GM21619 (cell line): ENCODE measurements at regions not wholly inside any gene's neighbourhood (a gene's known extent, or its start where the extent isn't known, plus 50 kb on each side); places are given as distances from the start of the nearest gene placed in this dataset.
"Not testable (repeated sequence)": the region's sequence is repeated elsewhere in the genome, so short reads cannot be mapped to it uniquely, and the experiment has no call there.

Experiments
- ATAC-seq: cut with Tn5 transposase; IDR thresholded peaks from one replicate; pipeline ENCODE4 v1.9.1; 2021; ENCODE audit not compliant: unreplicated experiment

DNA sequence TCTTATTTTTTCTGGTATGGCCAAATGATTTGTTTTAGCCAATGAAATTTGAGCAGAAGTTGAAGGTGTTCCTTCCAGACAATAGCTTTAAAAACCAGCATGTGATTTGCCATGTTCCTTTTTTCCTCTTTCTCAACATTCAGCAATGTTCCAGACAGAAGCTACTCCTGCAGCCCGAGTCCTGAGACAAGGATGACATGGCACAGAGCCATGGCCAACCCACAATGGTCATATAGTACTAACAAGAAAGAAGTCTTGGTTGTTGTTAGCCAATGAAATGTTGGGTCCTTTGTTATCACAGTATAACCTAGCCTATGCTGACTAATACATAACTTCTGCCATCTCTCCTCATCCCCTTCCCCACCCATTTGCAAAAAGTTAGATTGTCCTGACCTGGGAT is 211.1 kb upstream of the STT3B start:
- ATAC-seq = no peak

GRCh38 chr3:31322460-31322859 is 210.3 kb upstream of the STT3B start:
- no peak for ATAC-seq

GRCh38 chr3:31327826-31328357 is 204.8 kb upstream of the STT3B start:
- ATAC-seq = not testable (repeated sequence)

DNA sequence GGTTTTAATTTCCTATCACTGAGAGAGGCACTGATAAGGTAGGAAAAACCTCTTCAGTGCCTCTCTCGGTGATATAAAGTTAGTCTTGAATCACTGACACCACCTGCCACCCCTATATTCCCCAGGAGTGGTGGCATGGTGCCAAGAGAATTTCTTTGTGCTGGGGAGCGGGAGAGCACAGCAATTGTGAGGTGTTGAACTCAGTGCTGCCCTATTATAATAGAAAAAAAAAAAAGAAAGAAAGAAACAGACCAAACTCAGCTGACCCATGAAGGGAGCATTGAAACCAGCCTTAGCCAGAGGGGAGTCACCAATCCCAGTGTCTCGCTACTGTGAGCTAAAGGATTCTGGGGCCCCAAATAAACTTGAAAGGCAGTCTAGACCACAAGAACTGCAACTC is 201.4 kb upstream of the STT3B start:
- no peak for ATAC-seq

DNA sequence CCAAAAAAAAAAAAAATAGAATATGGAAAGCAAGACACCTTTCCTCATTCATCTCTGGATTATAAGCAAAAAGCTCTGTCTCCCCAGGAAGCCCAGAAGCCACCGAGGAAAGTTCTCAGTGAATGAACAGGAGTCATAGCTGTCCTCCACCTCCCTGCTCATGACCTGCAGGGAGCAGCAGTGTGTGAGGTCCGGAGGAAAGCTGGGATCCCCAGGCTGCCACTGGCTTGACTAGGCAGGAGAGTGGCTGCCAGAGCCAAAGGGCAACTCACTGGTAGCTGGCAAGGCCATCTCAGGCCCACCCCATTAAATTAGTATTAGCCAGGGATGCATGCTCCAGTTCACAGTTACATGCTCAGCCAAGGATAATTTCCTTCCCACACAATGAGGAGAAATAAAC is 191.6 kb upstream of the STT3B start:
- no peak for ATAC-seq

- no peak for ATAC-seq
Observed at GRCh38 chr3:31343075-31343474, 189.7 kb upstream of the STT3B start.

- ATAC-seq = no peak
Observed at GRCh38 chr3:31345581-31345980, 187.1 kb upstream of the STT3B start.

GRCh38 chr3:31346542-31346979 is 186.2 kb upstream of the STT3B start:
- ATAC-seq = no peak

DNA sequence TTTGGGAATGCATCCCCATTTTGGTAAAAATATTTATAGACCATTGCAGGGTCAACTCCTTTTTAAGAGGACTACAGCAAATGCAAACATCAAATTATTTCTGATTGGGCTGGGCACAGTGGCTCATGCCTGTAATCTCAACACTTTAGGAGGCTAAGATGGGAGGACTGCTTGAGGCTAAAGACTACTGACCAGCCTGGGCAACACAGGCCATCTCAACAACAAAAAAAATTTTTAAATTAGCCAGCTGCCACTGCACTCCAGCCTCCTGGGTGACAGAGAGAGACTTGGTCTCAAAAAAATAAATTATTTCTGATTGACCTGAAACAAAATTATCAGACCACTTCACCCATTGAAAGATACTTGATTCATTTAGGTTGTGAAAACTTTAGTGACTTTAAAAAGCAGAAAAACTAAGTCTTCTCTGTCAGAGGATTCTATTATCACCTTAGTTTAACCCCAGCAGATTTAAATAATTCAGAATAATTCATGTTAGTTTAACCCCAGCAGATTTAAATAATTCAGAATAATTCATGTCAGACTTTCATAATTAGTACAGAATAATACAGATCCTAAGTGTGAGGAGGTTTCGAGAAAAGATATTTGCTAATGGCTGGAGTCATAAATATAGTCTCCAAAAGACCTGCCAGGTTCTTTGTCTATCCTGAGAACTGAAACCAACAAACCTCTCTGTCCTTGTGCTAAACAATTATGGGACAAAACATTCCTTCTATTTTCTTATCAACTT is 183.6 kb upstream of the STT3B start:
- no peak for ATAC-seq

DNA sequence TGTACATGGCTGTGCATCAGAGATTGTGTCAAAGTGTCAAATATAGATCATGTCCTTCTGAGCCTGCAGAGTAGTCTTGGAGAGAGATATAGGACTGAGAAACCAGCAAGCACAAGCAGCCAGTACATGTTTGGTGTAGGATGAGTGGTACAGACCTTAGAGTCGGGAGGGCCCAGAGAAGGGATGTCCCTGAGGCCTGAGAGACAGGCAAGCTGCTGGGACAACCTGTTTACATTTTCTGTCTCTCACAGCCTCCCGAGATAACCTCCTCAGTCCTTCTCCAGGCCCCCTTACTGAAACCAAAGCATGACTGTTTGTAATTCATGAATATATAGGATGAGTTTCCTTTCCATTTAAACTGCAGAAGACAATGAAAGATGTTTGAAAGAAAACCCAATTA is 182.4 kb upstream of the STT3B start:
- ATAC-seq = no peak

- ATAC-seq = no peak
Observed at GRCh38 chr3:31352331-31352730, 180.4 kb upstream of the STT3B start.

DNA sequence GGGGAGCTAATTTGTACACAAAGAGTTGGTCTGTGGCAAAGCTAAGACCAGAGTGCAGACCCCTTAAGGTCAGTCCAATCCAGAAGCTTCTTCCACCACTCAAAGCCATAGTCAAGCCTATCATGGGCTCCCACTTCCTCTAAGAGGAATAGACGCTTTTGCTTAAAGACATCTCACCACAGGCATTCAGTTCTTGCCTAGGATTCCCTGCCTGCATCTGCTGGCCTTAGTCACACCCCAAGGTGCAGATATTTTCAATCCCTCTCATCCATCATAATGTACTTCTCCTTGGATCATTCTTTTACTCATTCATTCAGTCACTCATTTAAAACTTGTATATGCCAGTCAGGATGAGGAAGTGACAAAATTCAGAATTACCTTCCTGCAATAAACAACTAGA is 179.6 kb upstream of the STT3B start:
- no peak for ATAC-seq

DNA sequence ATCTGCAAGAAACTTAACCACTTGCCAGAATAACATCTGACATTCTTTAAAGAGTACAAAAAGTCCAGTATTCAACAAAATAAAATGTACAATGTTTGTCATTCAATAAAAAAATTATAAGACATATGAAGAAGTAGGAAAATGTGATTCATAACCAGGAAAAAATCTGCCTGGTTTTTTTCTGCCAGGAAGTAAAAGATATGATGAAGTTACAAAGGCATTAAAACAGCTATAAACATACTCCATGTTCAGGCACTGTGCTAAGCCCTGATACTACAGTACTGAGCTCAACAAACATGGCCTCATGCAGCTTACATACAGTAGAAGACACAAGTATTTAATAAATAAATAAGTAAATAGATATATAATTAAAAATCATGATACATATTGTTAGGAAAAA is 178.4 kb upstream of the STT3B start:
- ATAC-seq = no peak

DNA sequence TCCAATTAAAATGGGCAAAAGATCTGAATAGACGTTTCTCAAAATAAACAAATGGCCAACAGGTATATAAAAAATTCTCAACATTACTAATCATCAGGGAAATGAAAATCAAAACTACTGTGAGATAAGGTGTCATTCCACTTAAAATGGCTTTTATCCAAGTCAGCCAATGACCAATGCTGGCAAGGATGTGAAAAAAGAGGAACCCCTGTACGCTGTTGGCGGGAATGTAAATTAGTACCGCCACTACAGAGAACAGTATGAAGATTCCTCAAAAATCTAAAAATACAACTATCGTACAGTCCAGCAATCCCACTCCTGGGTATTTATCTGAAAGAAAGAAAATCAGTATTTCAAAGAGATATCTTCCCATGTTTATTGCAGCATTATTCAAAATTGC is 176.9 kb upstream of the STT3B start:
- no peak for ATAC-seq

- ATAC-seq = no peak
Observed at GRCh38 chr3:31356941-31357340, 175.8 kb upstream of the STT3B start.

DNA sequence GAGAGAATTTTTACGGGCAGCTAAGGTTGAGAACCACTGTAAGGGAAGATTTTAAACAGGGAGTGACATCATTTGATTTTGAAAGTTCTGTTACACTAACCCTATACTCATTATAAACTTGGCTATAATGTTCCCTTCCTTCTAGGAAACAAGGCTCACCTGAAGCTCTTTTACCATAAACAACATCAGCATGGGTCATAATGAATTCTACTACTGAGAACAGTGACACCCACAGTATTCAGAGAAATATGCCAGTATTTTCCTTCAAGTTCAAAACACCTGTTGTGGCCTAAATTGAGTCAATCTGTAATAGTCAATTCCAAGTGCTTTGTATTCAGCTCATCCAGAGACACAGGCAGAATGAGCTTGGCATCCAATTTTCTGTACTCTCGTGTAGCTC is 175.3 kb upstream of the STT3B start:
- no peak for ATAC-seq

- ATAC-seq = no peak
Observed at GRCh38 chr3:31358473-31359070, 174.2 kb upstream of the STT3B start.

DNA sequence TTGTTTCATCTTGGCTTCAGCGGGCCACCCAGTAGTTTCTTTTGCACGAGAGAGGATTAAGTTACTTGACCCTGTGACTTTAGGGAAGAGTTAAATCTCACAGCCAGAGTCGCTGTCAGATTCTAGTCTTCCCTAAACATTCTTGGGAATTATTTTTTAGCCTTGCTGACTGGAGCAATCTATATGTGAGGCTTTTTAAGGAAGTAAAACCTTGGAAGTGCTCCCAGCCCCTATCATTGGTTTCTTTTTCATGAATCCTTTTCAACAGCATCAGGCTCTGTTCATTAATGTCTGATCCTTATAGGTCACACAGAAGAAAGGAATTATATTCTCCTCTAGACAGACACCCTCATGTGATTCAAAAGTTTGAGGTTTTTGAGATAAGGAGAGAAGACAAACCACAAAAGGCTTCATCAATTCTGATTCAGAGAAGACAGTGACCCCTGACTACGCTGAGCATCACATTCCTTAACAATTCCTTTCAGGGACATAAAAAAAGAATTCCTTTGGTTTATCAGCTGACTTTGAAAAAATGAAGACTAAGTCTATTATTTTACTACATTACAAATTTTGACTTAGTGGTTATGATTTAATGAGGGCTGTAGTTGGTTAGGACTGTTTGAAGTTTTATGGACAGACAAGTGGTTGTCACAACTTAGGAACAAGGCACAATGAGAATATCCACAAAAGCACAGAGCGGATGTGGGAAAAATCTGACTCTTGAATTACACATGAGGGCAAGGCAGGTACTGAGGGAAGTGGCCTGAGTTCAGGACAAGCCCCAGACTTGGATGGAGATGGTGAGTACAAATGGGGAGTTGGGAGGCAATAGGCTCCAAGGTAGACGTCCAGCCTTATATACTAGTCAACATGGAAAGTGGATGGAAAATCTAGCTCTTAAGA is 171.1 kb upstream of the STT3B start:
- no peak for ATAC-seq

DNA sequence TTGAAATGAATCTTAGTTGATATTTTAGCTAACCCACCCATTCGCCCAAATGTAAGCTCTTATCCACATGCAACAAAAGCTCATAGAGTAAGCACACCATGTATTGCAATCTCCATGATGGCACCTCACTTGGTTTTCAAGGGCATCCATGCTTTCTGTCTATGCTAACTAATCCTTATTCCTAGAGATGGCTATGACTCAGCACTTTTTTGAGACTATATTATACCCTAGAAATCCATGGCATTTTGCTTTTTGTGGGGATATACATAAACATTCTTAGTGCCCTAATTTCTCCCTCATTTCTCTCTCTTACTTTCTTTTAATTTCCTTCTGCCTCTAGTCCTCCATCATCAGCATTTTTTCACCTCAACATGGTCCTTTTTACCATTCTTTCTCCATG is 168.5 kb upstream of the STT3B start:
- no peak for ATAC-seq

- ATAC-seq = no peak
Observed at GRCh38 chr3:31364711-31365110, 168.0 kb upstream of the STT3B start.

- ATAC-seq = no peak
Observed at GRCh38 chr3:31367518-31367917, 165.2 kb upstream of the STT3B start.
